Stimulated activated memory B cell treated with anti-CD40 and anti-IgM and Interleukin-4, amounts not matched to agents 10 μg/mL and 1 μg/mL and 100 μg/mL, for 72 hours (primary cell): ENCODE measurements at regions not wholly inside any gene's neighbourhood (a gene's known extent, or its start where the extent isn't known, plus 50 kb on each side); places are given as distances from the start of the nearest gene placed in this dataset.

Experiments used
- ATAC-seq: fragments of 150-1000 bp; cut with Tn5 transposase; 2 replicates; pipeline ENCODE4 v1.10.0; 2021
- H3K27ac Mint-ChIP-seq: one replicate; pipeline ENCODE4 v1.8.0; 2022; ENCODE audit warnings: mild to moderate bottlenecking, mixed read lengths
- H3K27me3 Mint-ChIP-seq: one replicate; pipeline ENCODE4 v1.8.0; 2022; ENCODE audit warnings: mixed read lengths
- H3K36me3 Mint-ChIP-seq: one replicate; pipeline ENCODE4 v1.8.0; 2022; ENCODE audit warnings: mixed read lengths
- H3K4me1 Mint-ChIP-seq: one replicate; pipeline ENCODE4 v1.8.0; 2022; ENCODE audit warnings: mixed read lengths
- H3K4me3 Mint-ChIP-seq: one replicate; pipeline ENCODE4 v1.8.0; 2022; ENCODE audit warnings: mild to moderate bottlenecking, moderate library complexity, mixed read lengths
- H3K9me3 Mint-ChIP-seq: one replicate; pipeline ENCODE4 v1.8.0; 2022; ENCODE audit warnings: mixed read lengths

DNA sequence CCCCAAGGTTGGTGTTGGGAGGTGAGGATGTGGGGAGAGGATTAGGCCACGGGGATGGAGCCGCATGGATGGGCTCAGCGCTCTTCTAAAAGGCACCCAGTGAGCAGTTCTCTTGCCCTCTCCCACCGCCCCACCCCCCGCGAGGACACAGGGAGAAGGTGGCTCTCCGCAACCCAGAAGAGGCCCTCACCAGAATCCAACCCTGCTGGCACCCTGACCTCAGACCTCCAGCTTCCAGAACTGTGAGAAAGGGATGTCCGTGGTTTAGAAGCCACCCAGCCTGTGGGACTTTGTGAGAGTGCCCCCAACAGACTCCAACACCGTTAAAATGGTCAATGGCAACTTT, 242.8 kb upstream of the PPP2R2D start:
- no peaks in the 10 kb centered on the region for H3K4me1 Mint-ChIP-seq
- no peak for ATAC-seq
- H3K36me3 Mint-ChIP-seq, result no peaks in the 10 kb centered on the region
- H3K4me3 Mint-ChIP-seq, result no peak overlapping the region
- peaks cover 13% of the 10 kb centered on the region for H3K27me3 Mint-ChIP-seq
- H3K27ac Mint-ChIP-seq, result no peak overlapping the region
- peaks cover 12% of the 10 kb centered on the region for H3K9me3 Mint-ChIP-seq

DNA sequence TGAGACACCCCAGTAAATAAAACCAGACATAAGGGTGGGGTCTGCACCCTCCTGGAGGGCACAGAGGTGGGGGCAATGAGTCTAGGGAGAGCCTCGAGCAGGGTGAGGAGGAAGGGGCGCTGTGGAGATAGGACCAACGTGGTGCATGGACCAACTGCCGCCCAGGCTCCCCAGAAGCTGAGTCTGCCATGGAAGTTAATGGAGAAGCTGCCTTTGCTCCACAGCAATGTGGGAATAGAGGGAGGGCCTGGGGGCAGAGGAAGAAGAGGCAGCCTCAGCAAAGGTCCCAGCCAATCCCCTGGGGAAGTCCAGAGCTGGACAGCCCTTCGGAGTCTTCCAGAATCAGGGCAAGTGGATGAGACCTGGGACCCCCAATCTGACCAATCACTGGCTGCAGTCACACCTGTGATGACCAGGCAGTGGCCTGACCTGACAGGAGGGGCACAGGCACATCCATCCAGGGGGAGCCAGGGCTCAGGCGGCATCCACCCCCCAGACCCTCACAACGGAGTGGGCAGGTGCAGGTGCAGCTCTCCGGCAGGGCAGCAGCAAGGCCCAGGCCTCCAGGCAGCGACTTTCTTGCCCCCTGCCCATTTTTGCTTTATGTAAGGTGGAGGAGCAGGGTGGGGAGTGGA, 242.2 kb upstream of the PPP2R2D start:
- ATAC-seq, result no peak
- Mint-ChIP-seq H3K4me1 (no peaks in the 10 kb centered on the region), H3K36me3 (no peaks in the 10 kb centered on the region), H3K4me3 (no peak overlapping the region), H3K27ac (no peak overlapping the region), H3K27me3 (peaks cover 7% of the 10 kb centered on the region), H3K9me3 (peaks cover 15% of the 10 kb centered on the region)

DNA sequence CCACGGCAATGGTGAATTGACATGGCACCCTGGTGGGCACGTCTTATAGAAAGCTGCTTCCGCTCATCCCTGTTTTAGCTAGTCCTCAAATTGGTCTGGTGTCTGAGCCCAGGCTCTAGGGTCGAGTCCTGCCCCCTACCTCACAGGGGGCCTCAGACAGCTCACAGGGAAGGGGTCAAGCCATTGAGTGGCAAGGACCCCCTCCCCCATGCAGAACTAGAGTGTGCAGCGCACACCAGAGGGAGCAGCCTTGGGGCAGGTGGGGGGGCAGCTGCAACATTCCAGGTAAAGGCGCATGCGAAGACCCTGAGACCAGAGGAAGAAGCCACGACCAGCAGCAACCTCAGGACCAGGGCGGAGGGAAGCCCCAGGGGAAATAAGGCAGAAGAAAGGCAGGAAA, 240.4 kb upstream of the PPP2R2D start:
- H3K27me3 Mint-ChIP-seq, result no peaks in the 10 kb centered on the region
- H3K36me3 Mint-ChIP-seq, result no peaks in the 10 kb centered on the region
- no peaks in the 10 kb centered on the region for H3K4me1 Mint-ChIP-seq
- peak; percentile 45 for ATAC-seq
- H3K27ac Mint-ChIP-seq, result no peak overlapping the region
- H3K4me3 Mint-ChIP-seq, result no peak overlapping the region
- H3K9me3 Mint-ChIP-seq, result peaks cover 14% of the 10 kb centered on the region

- Mint-ChIP-seq H3K27me3 (no peaks in the 10 kb centered on the region), H3K4me3 (no peak overlapping the region), H3K4me1 (no peaks in the 10 kb centered on the region), H3K36me3 (no peaks in the 10 kb centered on the region), H3K27ac (no peak overlapping the region), H3K9me3 (peaks cover 14% of the 10 kb centered on the region)
- peak; percentile 12 for ATAC-seq
Measured at GRCh38 chr10:131662851-131663250, 238.0 kb upstream of the PPP2R2D start.

- Mint-ChIP-seq H3K9me3 (peaks cover 14% of the 10 kb centered on the region), H3K27me3 (no peaks in the 10 kb centered on the region), H3K4me3 (no peak overlapping the region), H3K27ac (no peak overlapping the region), H3K4me1 (no peaks in the 10 kb centered on the region), H3K36me3 (no peaks in the 10 kb centered on the region)
- ATAC-seq, result no peak
Measured at GRCh38 chr10:131663351-131663750, 237.5 kb upstream of the PPP2R2D start.

DNA sequence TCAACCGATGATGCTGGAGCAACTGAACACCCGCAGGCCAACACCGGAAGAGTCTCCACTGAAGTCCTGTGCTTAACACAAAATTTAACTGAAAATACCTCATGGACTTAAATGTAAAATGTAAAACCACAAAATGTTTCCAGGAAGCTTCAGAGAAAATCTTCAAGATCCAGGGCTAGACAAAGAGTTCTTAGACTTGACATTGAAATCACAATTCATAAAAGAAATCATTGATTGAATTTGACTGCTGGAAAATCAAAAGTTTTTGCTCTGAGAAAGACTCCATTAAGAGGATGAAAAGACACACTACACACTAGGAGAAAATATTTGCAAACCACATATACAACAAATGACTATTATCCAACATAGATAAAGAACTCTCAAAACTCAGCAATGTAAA, 234.7 kb upstream of the PPP2R2D start:
- H3K4me3 Mint-ChIP-seq, result no peak overlapping the region
- no peak overlapping the region for H3K27ac Mint-ChIP-seq
- H3K36me3 Mint-ChIP-seq, result no peaks in the 10 kb centered on the region
- no peaks in the 10 kb centered on the region for H3K4me1 Mint-ChIP-seq
- ATAC-seq, result no peak
- H3K9me3 Mint-ChIP-seq, result peaks cover 10% of the 10 kb centered on the region
- no peaks in the 10 kb centered on the region for H3K27me3 Mint-ChIP-seq

DNA sequence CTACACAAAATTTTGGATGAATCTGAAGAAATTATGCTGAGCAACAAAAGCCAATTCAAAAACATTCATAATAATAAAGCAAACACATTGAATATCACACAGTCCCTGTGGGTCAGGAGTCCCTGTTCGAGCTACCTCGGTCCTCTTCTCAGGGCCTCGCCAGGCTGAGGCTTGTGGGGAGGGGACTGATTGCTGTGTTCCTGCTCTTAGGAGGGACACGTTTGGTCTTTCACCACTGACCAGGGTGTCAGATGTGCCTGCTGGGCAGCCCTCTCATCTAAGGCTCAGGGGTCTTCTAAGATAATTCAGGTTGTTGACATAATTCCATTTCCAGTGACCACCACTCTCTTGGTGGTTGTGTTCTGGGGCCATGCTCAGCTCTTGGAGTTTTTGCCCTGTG, 233.8 kb upstream of the PPP2R2D start:
- no peak for ATAC-seq
- Mint-ChIP-seq H3K27ac (no peak overlapping the region), H3K4me1 (no peaks in the 10 kb centered on the region), H3K36me3 (no peaks in the 10 kb centered on the region), H3K27me3 (no peaks in the 10 kb centered on the region), H3K4me3 (no peak overlapping the region), H3K9me3 (peaks cover 15% of the 10 kb centered on the region)

- Mint-ChIP-seq H3K36me3 (no peaks in the 10 kb centered on the region), H3K4me1 (no peaks in the 10 kb centered on the region), H3K27me3 (no peaks in the 10 kb centered on the region), H3K4me3 (no peak overlapping the region), H3K27ac (no peak overlapping the region), H3K9me3 (peaks cover 20% of the 10 kb centered on the region)
- no peak for ATAC-seq
Measured at GRCh38 chr10:131667561-131667960, 233.2 kb upstream of the PPP2R2D start.

DNA sequence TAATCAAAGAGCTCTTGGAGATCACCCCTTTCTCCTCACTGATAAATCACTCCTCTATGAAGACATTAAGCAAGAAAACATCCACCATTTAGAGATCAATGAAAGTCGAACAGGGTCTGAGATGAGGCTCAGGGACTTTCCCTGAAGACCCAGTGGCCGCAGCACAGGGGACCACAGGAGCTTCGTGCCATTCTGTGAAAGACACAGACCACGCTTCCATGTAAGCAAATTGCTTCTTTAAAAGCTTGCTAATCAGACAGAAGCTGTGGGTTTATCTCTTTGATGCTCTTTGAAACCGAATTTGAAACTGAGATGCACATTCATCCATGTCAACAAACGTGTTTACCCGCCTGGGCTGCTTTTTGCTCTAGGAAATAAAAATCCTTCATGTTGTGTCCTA, 231.9 kb upstream of the PPP2R2D start:
- no peaks in the 10 kb centered on the region for H3K4me1 Mint-ChIP-seq
- H3K27me3 Mint-ChIP-seq, result no peaks in the 10 kb centered on the region
- no peak overlapping the region for H3K4me3 Mint-ChIP-seq
- no peaks in the 10 kb centered on the region for H3K36me3 Mint-ChIP-seq
- H3K9me3 Mint-ChIP-seq, result peaks cover 17% of the 10 kb centered on the region
- ATAC-seq, result no peak
- no peak overlapping the region for H3K27ac Mint-ChIP-seq

DNA sequence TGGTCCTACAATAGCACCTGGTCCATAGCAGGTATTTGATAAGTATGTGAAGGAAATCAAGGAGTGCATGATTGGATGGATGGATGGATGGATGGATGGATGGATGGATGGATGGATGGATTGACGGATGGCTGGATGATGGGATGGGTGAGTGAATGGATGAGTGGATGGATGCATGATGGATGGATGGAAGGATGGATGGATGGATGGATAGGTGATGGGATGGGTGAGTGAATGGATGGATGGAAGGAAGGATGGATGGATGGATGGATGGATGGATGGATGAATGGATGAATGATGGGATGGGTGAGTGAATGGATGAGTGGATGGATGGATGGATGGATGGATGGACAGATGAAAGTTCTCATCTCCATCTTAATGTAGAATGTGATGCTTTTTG, 231.0 kb upstream of the PPP2R2D start:
- Mint-ChIP-seq H3K4me1 (no peaks in the 10 kb centered on the region), H3K9me3 (peaks cover 14% of the 10 kb centered on the region), H3K27me3 (no peaks in the 10 kb centered on the region), H3K4me3 (no peak overlapping the region), H3K27ac (no peak overlapping the region), H3K36me3 (no peaks in the 10 kb centered on the region)
- no peak for ATAC-seq

GRCh38 chr10:131670341-131670740, 230.5 kb upstream of the PPP2R2D start:
- no peak for ATAC-seq
- H3K9me3 Mint-ChIP-seq, result peaks cover 14% of the 10 kb centered on the region
- no peak overlapping the region for H3K27ac Mint-ChIP-seq
- H3K27me3 Mint-ChIP-seq, result no peaks in the 10 kb centered on the region
- no peaks in the 10 kb centered on the region for H3K4me1 Mint-ChIP-seq
- no peak overlapping the region for H3K4me3 Mint-ChIP-seq
- H3K36me3 Mint-ChIP-seq, result no peaks in the 10 kb centered on the region

- no peaks in the 10 kb centered on the region for H3K36me3 Mint-ChIP-seq
- no peak overlapping the region for H3K4me3 Mint-ChIP-seq
- H3K4me1 Mint-ChIP-seq, result no peaks in the 10 kb centered on the region
- H3K27me3 Mint-ChIP-seq, result no peaks in the 10 kb centered on the region
- peaks cover 18% of the 10 kb centered on the region for H3K9me3 Mint-ChIP-seq
- no peak for ATAC-seq
- H3K27ac Mint-ChIP-seq, result no peak overlapping the region
Measured at GRCh38 chr10:131673396-131673795, 227.4 kb upstream of the PPP2R2D start.

GRCh38 chr10:131674130-131674529, 226.7 kb upstream of the PPP2R2D start:
- H3K27ac Mint-ChIP-seq, result no peak overlapping the region
- peaks cover 18% of the 10 kb centered on the region for H3K9me3 Mint-ChIP-seq
- ATAC-seq, result no peak
- no peaks in the 10 kb centered on the region for H3K4me1 Mint-ChIP-seq
- H3K4me3 Mint-ChIP-seq, result no peak overlapping the region
- no peaks in the 10 kb centered on the region for H3K36me3 Mint-ChIP-seq
- no peaks in the 10 kb centered on the region for H3K27me3 Mint-ChIP-seq

GRCh38 chr10:131675104-131675503, 225.7 kb upstream of the PPP2R2D start:
- Mint-ChIP-seq H3K4me3 (no peak overlapping the region), H3K27me3 (no peaks in the 10 kb centered on the region), H3K4me1 (no peaks in the 10 kb centered on the region), H3K36me3 (no peaks in the 10 kb centered on the region), H3K27ac (no peak overlapping the region), H3K9me3 (peaks cover 13% of the 10 kb centered on the region)
- ATAC-seq, result no peak

DNA sequence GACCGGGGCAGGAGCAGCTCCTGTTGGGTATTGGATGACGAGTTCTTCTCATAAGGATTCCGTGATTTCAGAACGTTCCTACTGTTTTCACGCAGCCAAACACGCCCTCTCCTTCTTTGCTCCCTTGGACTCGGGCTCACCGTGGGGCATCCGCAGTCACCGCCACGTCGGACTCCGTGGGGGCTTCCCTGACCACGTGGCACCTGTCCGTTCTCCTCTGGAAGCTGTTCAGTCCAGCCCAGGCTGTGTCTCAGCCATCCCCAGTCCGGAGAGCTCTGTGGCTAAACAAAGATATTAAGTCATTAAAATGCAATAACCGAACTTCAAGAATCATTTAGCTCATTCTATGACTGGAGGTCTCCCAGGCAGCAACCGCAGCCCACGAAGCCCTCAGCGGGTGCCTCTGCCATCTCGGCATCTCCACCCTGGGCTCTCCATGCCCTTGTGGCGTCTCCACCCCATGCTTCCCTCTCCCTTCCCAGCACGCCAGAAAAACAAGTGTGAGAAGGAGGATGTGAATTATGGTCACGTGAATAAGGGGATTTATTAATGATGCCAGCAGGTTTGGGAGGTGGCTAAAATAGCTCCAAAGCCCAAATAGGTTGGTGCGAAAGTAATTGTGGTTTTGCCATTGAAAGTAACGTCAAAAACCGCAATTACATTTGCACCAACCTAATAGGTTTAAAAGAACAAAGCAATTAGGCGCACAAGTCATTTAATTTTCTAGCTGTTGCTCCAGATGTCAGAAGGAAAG, 224.6 kb upstream of the PPP2R2D start:
- no peak for ATAC-seq
- H3K27ac Mint-ChIP-seq, result no peak overlapping the region
- H3K27me3 Mint-ChIP-seq, result no peaks in the 10 kb centered on the region
- no peaks in the 10 kb centered on the region for H3K4me1 Mint-ChIP-seq
- H3K36me3 Mint-ChIP-seq, result no peaks in the 10 kb centered on the region
- no peak overlapping the region for H3K4me3 Mint-ChIP-seq
- H3K9me3 Mint-ChIP-seq, result peaks cover 13% of the 10 kb centered on the region

GRCh38 chr10:131676800-131677421, 223.9 kb upstream of the PPP2R2D start:
- Mint-ChIP-seq H3K36me3 (no peaks in the 10 kb centered on the region), H3K4me3 (no peak overlapping the region), H3K27ac (no peak overlapping the region), H3K9me3 (peaks cover 10% of the 10 kb centered on the region), H3K4me1 (no peaks in the 10 kb centered on the region), H3K27me3 (no peaks in the 10 kb centered on the region)
- no peak for ATAC-seq
